Esophagus muscularis mucosa (tissue), 4 donors: ENCODE measurements at regions not wholly inside any gene's neighbourhood (a gene's known extent, or its start where the extent isn't known, plus 50 kb on each side); places are given as distances from the start of the nearest gene placed in this dataset.

Experiments used
- DNase-seq: peaks from one replicate; pipeline ENCODE4 v3.0.0-alpha.2; 2017; ENCODE audit errors: extremely low spot score
- H3K27ac ChIP-seq, 4 donors: fragments of 200-600 bp; sonication (generic); replicated peaks in 1 of 4; 1 replicate in 3 of 4; 2 replicates in 1 of 4; pipeline ENCODE4 v1.5.1; 2016 to 2019; ENCODE audit warnings: mild to moderate bottlenecking in 1 of 4
- H3K27me3 ChIP-seq, 4 donors: fragments of 200-600 bp; sonication (generic); one replicate each; pipeline versions ENCODE4 v1.5.1 to v1.6.0; 2016 to 2019
- H3K36me3 ChIP-seq, 4 donors: fragments of 200-600 bp; sonication (generic); one replicate each; pipeline ENCODE4 v1.5.1; 2016 to 2019
- H3K4me1 ChIP-seq, 4 donors: fragments of 200-600 bp; sonication (generic); one replicate each; pipeline ENCODE4 v1.5.1; 2016 to 2019
- H3K4me3 ChIP-seq, 4 donors: fragments of 200-600 bp; sonication (generic); 1 replicate in 2 of 4; 2 replicates in 2 of 4; pipeline ENCODE4 v1.5.1; 2016 to 2019; ENCODE audit warnings: mild to moderate bottlenecking in 4 of 4, moderate library complexity in 1 of 4
- H3K9me3 ChIP-seq, 4 donors: fragments of 200-600 bp; sonication (generic); 1 replicate in 3 of 4; 2 replicates in 1 of 4; pipeline ENCODE4 v1.5.1; 2016 to 2019
- CTCF ChIP-seq, 3 experiments: fragments of 200-600 bp in 2 of 3; fragments of 450-650 bp in 1 of 3; sonication (generic) in 2 of 3; IDR thresholded peaks; one replicate each; pipeline ENCODE4 v1.5.1; 2017 to 2019; ENCODE audit warnings: antibody characterized with exemption in 3 of 3, mild to moderate bottlenecking in 2 of 3, moderate library complexity in 1 of 3
- EP300 ChIP-seq: sonication (generic); formaldehyde crosslinking; IDR thresholded peaks from one replicate; pipeline ENCODE4 v1.6.1; 2017; ENCODE audit warnings: antibody characterized with exemption
- POLR2A ChIP-seq: fragments of 450-650 bp; IDR thresholded peaks from one replicate; pipeline ENCODE4 v1.6.1; 2017; ENCODE audit warnings: antibody characterized with exemption, moderate library complexity, mild to moderate bottlenecking, low read depth
- POLR2AphosphoS5 ChIP-seq, 2 donors: sonication (generic); formaldehyde crosslinking; IDR thresholded peaks; one replicate each; pipeline ENCODE4 v1.6.1; 2017; ENCODE audit warnings: antibody characterized with exemption in 2 of 2
- WGBS: methylation state at CpG from one replicate; pipeline ENCODE4 v1.1.5; 2018; 5-methylcytosine and 5-hydroxymethylcytosine counted together
- intact Hi-C: fragments of 100-400 bp; cut with DNase I; formaldehyde crosslinking; loops from one replicate; pipeline ENCODE4 v1.15.1; 2023

- no peak for DNase-seq
- 94% methylated on average over 3 of the region's 3 CpGs for WGBS
- H3K27me3 ChIP-seq: no peaks in the 10 kb centered on the region
- H3K4me1 ChIP-seq: peaks cover 0 to 4% (median 0%) of the 10 kb centered on the region in 4 donors
- intact Hi-C loops: no loop called here
- H3K27ac ChIP-seq: no peak overlapping the region
- H3K4me3 ChIP-seq: no peak overlapping the region
- no peak for TF ChIP-seq EP300
- no peak for TF ChIP-seq CTCF (IDR thresholded peaks at IDR 0.05)
- no peak for TF ChIP-seq POLR2A
- no peak for TF ChIP-seq POLR2AphosphoS5 (IDR thresholded peaks at IDR 0.05)
- no peaks in the 10 kb centered on the region for H3K36me3 ChIP-seq
- no peaks in the 10 kb centered on the region for H3K9me3 ChIP-seq
These were observed 86.8 kb upstream of the EEPD1 start for GRCh38 chr7:36066343-36066664.

GRCh38 chr7:36070230-36070629, 82.8 kb upstream of the EEPD1 start:
- Histone ChIP-seq H3K27me3 (no peaks in the 10 kb centered on the region), H3K4me1 (peaks cover 0 to 4% (median 0%) of the 10 kb centered on the region in 4 donors), H3K4me3 (no peak overlapping the region), H3K9me3 (no peaks in the 10 kb centered on the region), H3K36me3 (no peaks in the 10 kb centered on the region), H3K27ac (no peak overlapping the region)
- intact Hi-C loops: no loop called here
- 71% methylated on average over 8 of the region's 8 CpGs for WGBS
- no peak for DNase-seq
- TF ChIP-seq POLR2AphosphoS5 (IDR thresholded peaks at IDR 0.05) (no peak), EP300 (no peak), POLR2A (no peak), CTCF (IDR thresholded peaks at IDR 0.05) (no peak)

GRCh38 chr7:36071605-36072004, 81.4 kb upstream of the EEPD1 start:
- Histone ChIP-seq H3K27ac (no peak overlapping the region), H3K4me1 (peaks cover 0 to 11% (median 0%) of the 10 kb centered on the region in 4 donors), H3K27me3 (no peaks in the 10 kb centered on the region), H3K9me3 (no peaks in the 10 kb centered on the region), H3K4me3 (no peak overlapping the region), H3K36me3 (no peaks in the 10 kb centered on the region)
- intact Hi-C loops: no loop called here
- DNase-seq: no peak
- WGBS: 100% methylated on average over 1 of the region's 1 CpG
- TF ChIP-seq POLR2AphosphoS5 (IDR thresholded peaks at IDR 0.05): no peak

- Histone ChIP-seq H3K9me3 (no peaks in the 10 kb centered on the region), H3K4me3 (no peak overlapping the region), H3K4me1 (peaks cover 0 to 11% (median 0%) of the 10 kb centered on the region in 4 donors), H3K27me3 (no peaks in the 10 kb centered on the region), H3K27ac (no peak overlapping the region), H3K36me3 (no peaks in the 10 kb centered on the region)
- TF ChIP-seq POLR2A: no peak
- DNase-seq: no peak
- 81% methylated on average over 4 of the region's 4 CpGs for WGBS
- intact Hi-C loops: no loop called here
These were observed 80.4 kb upstream of the EEPD1 start for GRCh38 chr7:36072620-36073019.

- intact Hi-C loops: no loop called here
- peaks cover 0 to 7% (median 0%) of the 10 kb centered on the region in 4 donors for H3K4me1 ChIP-seq
- DNase-seq: no peak
These were observed 77.5 kb upstream of the EEPD1 start for GRCh38 chr7:36075561-36075960.

More at GRCh38 chr7:36075561-36075960, 77.5 kb upstream of the EEPD1 start:
- Histone ChIP-seq H3K9me3 (no peaks in the 10 kb centered on the region), H3K27ac (no peak overlapping the region), H3K27me3 (no peaks in the 10 kb centered on the region), H3K4me3 (no peak overlapping the region), H3K36me3 (no peaks in the 10 kb centered on the region)
- TF ChIP-seq POLR2A: no peak
- TF ChIP-seq CTCF (IDR thresholded peaks at IDR 0.05): no peak
- TF ChIP-seq POLR2AphosphoS5 (IDR thresholded peaks at IDR 0.05): no peak
- no peak for TF ChIP-seq EP300
